Mesothelial cell of epicardium (in vitro differentiated cells): ENCODE measurements at regions not wholly inside any gene's neighbourhood (a gene's known extent, or its start where the extent isn't known, plus 50 kb on each side); places are given as distances from the start of the nearest gene placed in this dataset.
"Not testable (repeated sequence)": the region's sequence is repeated elsewhere in the genome, so short reads cannot be mapped to it uniquely, and the experiment has no call there.

ENCODE experiments used
- DNase-seq, 2 experiments: peaks; one replicate each; pipeline ENCODE4 v3.0.0; 2021; ENCODE audit warnings: low spot score in 2 of 2; ENCODE audit not compliant: unreplicated experiment in 2 of 2
- H3K27ac Mint-ChIP-seq: 2 replicates; pipeline ENCODE4 v1.8.0; 2021; ENCODE audit warnings: mixed read lengths
- H3K27me3 Mint-ChIP-seq: 2 replicates; pipeline ENCODE4 v1.8.0; 2021; ENCODE audit warnings: low read depth, mixed read lengths
- H3K36me3 Mint-ChIP-seq: 2 replicates; pipeline ENCODE4 v1.8.0; 2021; ENCODE audit warnings: mixed read lengths
- H3K4me1 Mint-ChIP-seq: 2 replicates; pipeline ENCODE4 v1.8.0; 2021; ENCODE audit warnings: mixed read lengths
- H3K4me3 Mint-ChIP-seq: 2 replicates; pipeline ENCODE4 v1.8.0; 2021; ENCODE audit warnings: mild to moderate bottlenecking, moderate library complexity, mixed read lengths
- H3K9me3 Mint-ChIP-seq: 2 replicates; pipeline ENCODE4 v1.8.0; 2021; ENCODE audit warnings: mixed read lengths
- TF ChIP-seq, protein P1 (sequence below): fragments of 200-600 bp; sonication (generic); IDR thresholded peaks from one replicate; pipeline ENCODE4 v1.5.0; 2021; ENCODE audit warnings: antibody characterized with exemption; ENCODE audit not compliant: unreplicated experiment

GRCh38 chr3:137194301-137194700 lies 236.5 kb downstream of the IL20RB start:
- H3K36me3 Mint-ChIP-seq, result no peaks in the 10 kb centered on the region
- H3K27me3 Mint-ChIP-seq, result no peaks in the 10 kb centered on the region
- H3K4me3 Mint-ChIP-seq, result no peak overlapping the region
- H3K9me3 Mint-ChIP-seq, result peaks cover under 1% of the 10 kb centered on the region
- no peak for DNase-seq
- no peaks in the 10 kb centered on the region for H3K4me1 Mint-ChIP-seq
- H3K27ac Mint-ChIP-seq, result no peak overlapping the region
- TF ChIP-seq, protein P1, sequence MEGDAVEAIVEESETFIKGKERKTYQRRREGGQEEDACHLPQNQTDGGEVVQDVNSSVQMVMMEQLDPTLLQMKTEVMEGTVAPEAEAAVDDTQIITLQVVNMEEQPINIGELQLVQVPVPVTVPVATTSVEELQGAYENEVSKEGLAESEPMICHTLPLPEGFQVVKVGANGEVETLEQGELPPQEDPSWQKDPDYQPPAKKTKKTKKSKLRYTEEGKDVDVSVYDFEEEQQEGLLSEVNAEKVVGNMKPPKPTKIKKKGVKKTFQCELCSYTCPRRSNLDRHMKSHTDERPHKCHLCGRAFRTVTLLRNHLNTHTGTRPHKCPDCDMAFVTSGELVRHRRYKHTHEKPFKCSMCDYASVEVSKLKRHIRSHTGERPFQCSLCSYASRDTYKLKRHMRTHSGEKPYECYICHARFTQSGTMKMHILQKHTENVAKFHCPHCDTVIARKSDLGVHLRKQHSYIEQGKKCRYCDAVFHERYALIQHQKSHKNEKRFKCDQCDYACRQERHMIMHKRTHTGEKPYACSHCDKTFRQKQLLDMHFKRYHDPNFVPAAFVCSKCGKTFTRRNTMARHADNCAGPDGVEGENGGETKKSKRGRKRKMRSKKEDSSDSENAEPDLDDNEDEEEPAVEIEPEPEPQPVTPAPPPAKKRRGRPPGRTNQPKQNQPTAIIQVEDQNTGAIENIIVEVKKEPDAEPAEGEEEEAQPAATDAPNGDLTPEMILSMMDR, result no peak

DNA sequence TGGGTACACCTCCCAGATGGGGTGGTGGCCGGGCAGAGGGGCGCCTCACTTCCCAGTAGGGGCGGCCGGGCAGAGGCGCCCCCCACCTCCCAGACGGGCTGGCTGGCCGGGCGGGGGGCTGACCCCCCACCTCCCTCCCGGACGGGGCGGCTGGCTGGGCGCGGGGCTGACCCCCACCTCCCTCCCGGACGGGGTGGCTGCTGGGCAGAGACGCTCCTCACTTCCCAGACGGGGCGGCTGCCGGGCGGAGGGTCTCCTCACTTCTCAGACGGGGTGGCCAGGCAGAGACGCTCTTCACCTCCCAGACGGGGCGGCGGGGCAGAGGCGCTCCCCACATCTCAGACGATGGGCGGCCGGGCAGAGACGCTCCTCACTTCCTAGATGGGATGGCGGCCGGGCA lies 240.6 kb downstream of the IL20RB start:
- not testable (repeated sequence) for H3K27me3 Mint-ChIP-seq, H3K27ac Mint-ChIP-seq, H3K36me3 Mint-ChIP-seq, H3K4me3 Mint-ChIP-seq, H3K4me1 Mint-ChIP-seq, H3K9me3 Mint-ChIP-seq, DNase-seq

- no peak for DNase-seq
- peaks cover 8% of the 10 kb centered on the region for H3K9me3 Mint-ChIP-seq
Measured at GRCh38 chr3:137199678-137200077, 241.9 kb downstream of the IL20RB start.

GRCh38 chr3:137201066-137201465 lies 243.3 kb downstream of the IL20RB start:
- peaks cover 4% of the 10 kb centered on the region for H3K27me3 Mint-ChIP-seq
- H3K4me1 Mint-ChIP-seq, result no peaks in the 10 kb centered on the region
- no peaks in the 10 kb centered on the region for H3K36me3 Mint-ChIP-seq
- peaks cover 8% of the 10 kb centered on the region for H3K9me3 Mint-ChIP-seq
- DNase-seq, result no peak
- no peak overlapping the region for H3K4me3 Mint-ChIP-seq
- TF ChIP-seq, protein P1, result no peak
- H3K27ac Mint-ChIP-seq, result no peak overlapping the region

More at GRCh38 chr3:137199678-137200077, 241.9 kb downstream of the IL20RB start:
- H3K27ac Mint-ChIP-seq, result no peak overlapping the region
- H3K36me3 Mint-ChIP-seq, result no peaks in the 10 kb centered on the region
- TF ChIP-seq, protein P1, result no peak
- H3K4me3 Mint-ChIP-seq, result no peak overlapping the region
- H3K27me3 Mint-ChIP-seq, result no peaks in the 10 kb centered on the region
- H3K4me1 Mint-ChIP-seq, result no peaks in the 10 kb centered on the region

DNA sequence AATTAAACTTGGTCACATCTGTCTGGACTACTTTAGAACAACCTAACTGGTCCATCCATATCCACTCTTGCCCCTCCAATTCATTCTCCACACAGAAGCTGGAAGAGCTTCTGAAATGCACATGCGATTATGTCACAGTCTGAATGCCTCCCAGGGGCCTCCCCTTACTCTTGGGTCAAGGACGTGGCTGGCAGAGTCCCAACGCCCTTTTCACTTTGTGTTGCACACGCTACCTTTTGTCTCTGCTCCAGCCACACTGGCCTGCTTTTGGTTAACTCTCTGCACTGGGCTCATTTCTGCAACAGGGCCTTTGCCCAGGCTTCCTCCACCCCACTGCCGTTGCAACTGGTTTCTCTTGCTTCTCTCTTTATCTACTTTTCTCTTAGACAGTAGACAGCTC lies 245.2 kb downstream of the IL20RB start:
- no peaks in the 10 kb centered on the region for H3K36me3 Mint-ChIP-seq
- TF ChIP-seq, protein P1, result no peak
- peaks cover 8% of the 10 kb centered on the region for H3K9me3 Mint-ChIP-seq
- no peaks in the 10 kb centered on the region for H3K4me1 Mint-ChIP-seq
- peaks cover 5% of the 10 kb centered on the region for H3K27me3 Mint-ChIP-seq
- H3K27ac Mint-ChIP-seq, result no peak overlapping the region
- DNase-seq, result no peak
- no peak overlapping the region for H3K4me3 Mint-ChIP-seq

DNA sequence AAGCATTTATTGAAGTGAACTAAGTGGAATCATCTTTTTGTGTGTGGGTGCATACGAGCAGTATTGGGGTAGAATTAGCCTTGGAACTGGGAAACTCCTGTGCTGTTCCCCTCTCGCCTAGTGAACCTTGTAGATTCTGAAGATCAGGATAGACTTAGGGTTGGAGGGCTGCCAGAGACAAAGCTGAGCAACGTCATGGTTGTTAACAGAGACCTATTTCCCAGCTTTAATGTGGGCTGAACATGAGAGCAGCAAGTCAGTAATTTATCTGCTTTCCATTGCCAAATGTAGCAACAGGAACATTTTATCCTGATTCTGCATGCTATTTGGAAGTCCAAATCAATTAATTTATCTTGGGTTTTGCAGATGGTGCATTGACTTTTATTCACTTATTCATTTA lies 246.6 kb downstream of the IL20RB start:
- H3K36me3 Mint-ChIP-seq, result no peaks in the 10 kb centered on the region
- H3K27ac Mint-ChIP-seq, result no peak overlapping the region
- H3K4me3 Mint-ChIP-seq, result no peak overlapping the region
- no peaks in the 10 kb centered on the region for H3K4me1 Mint-ChIP-seq
- peaks cover 5% of the 10 kb centered on the region for H3K27me3 Mint-ChIP-seq
- TF ChIP-seq, protein P1, result no peak
- no peak for DNase-seq
- H3K9me3 Mint-ChIP-seq, result peaks cover 6% of the 10 kb centered on the region
